CD4-positive, alpha-beta T cell treated with Interleukin-21 for 1 hour (primary cell): ENCODE measurements at regions not wholly inside any gene's neighbourhood (a gene's known extent, or its start where the extent isn't known, plus 50 kb on each side); places are given as distances from the start of the nearest gene placed in this dataset.

Experiments used
- DNase-seq: peaks from one replicate; pipeline ENCODE4 v3.0.0-alpha.2; 2020

- no peak for DNase-seq
Measured at GRCh38 chr16:85396879-85397871, 215.9 kb upstream of the GSE1 start.

- DNase-seq = no peak
Measured at GRCh38 chr16:85398050-85398451, 215.1 kb upstream of the GSE1 start.

- DNase-seq = no peak
Measured at GRCh38 chr16:85398688-85399582, 214.2 kb upstream of the GSE1 start.

GRCh38 chr16:85399583-85400284 is 213.4 kb upstream of the GSE1 start:
- no peak for DNase-seq

- DNase-seq = no peak
Measured at GRCh38 chr16:85400305-85401205, 212.6 kb upstream of the GSE1 start.

GRCh38 chr16:85401370-85401916 is 211.7 kb upstream of the GSE1 start:
- no peak for DNase-seq

- DNase-seq = no peak
Measured at GRCh38 chr16:85401917-85402766, 211.0 kb upstream of the GSE1 start.

- DNase-seq = no peak
Measured at GRCh38 chr16:85402910-85403692, 210.0 kb upstream of the GSE1 start.

GRCh38 chr16:85403693-85404092 is 209.4 kb upstream of the GSE1 start:
- DNase-seq = no peak

- DNase-seq = no peak
Measured at GRCh38 chr16:85412911-85413520, 200.1 kb upstream of the GSE1 start.

GRCh38 chr16:85413691-85414663 is 199.1 kb upstream of the GSE1 start:
- DNase-seq = no peak

GRCh38 chr16:85415196-85416090 is 197.7 kb upstream of the GSE1 start:
- DNase-seq = no peak

GRCh38 chr16:85416228-85417109 is 196.7 kb upstream of the GSE1 start:
- peak; percentile 69 for DNase-seq

- DNase-seq = no peak
Measured at GRCh38 chr16:85417156-85417860, 195.8 kb upstream of the GSE1 start.

- DNase-seq = no peak
Measured at GRCh38 chr16:85418978-85419491, 194.1 kb upstream of the GSE1 start.
